HepG2 (cell line): ENCODE measurements at regions not wholly inside any gene's neighbourhood (a gene's known extent, or its start where the extent isn't known, plus 50 kb on each side); places are given as distances from the start of the nearest gene placed in this dataset.

ENCODE experiments used
- MAFG ChIP-seq: sonication (generic); formaldehyde crosslinking; IDR thresholded peaks from 2 replicates; pipeline ENCODE4 v1.5.1; 2020; ENCODE audit warnings: mild to moderate bottlenecking, missing genetic modification reagents
- MIER3 ChIP-seq: IDR thresholded peaks from 2 replicates; pipeline ENCODE4 v1.6.1; 2016; ENCODE audit warnings: missing compliant biosample characterization, borderline replicate concordance
- NR2F2 ChIP-seq: IDR thresholded peaks from 2 replicates; pipeline ENCODE4 v1.6.1; 2012; ENCODE audit warnings: low read depth, inconsistent platforms, borderline replicate concordance
- SETDB1 ChIP-seq: sonication (generic); formaldehyde crosslinking; IDR thresholded peaks from 2 replicates; pipeline ENCODE4 v1.5.1; 2020; ENCODE audit warnings: missing genetic modification reagents, mild to moderate bottlenecking, borderline replicate concordance
- ZFP90 ChIP-seq: sonication (generic); formaldehyde crosslinking; IDR thresholded peaks from 2 replicates; pipeline ENCODE4 v1.8.0; 2022; ENCODE audit warnings: missing genetic modification reagents, mild to moderate bottlenecking, inconsistent platforms, borderline replicate concordance
- TF ChIP-seq, protein P1 (sequence below): sonication (generic); formaldehyde crosslinking; IDR thresholded peaks from 2 replicates; pipeline ENCODE4 v1.4.0; 2020; ENCODE audit warnings: mild to moderate bottlenecking, missing genetic modification reagents
- TF ChIP-seq, protein P2 (sequence below): sonication (generic); formaldehyde crosslinking; conservative IDR thresholded peaks from 2 replicates; pipeline ENCODE4 v1.5.0; 2020; ENCODE audit warnings: missing genetic modification reagents
- TF ChIP-seq, protein P3 (sequence below): sonication (generic); formaldehyde crosslinking; IDR thresholded peaks from 2 replicates; pipeline ENCODE4; 2020; ENCODE audit warnings: missing genetic modification reagents, mild to moderate bottlenecking, borderline replicate concordance
- TF ChIP-seq, protein P4 (sequence below): sonication (generic); formaldehyde crosslinking; IDR thresholded peaks from 2 replicates; pipeline ENCODE4 v1.4.0; 2020; ENCODE audit warnings: missing genetic modification reagents, borderline replicate concordance

DNA sequence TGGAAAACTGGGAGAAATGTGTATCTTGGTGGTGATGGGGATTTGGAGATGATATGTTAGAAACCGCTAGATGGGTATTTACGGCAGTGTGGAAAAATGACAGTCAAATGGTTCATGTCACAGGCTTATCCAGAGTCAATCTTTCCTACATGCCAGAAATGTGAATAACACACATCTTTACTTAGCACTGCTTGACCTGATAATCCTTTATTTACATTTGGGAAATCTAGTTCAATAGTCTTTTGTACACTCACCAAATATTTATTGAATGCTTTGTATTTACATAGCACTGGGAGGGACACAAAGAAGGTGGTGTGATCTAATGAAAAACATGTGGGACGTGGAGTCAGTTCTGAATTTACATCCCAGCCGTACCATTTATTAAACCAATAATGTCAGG, 208.2 kb downstream of the DIO2 start (continued):
- TF ChIP-seq, protein P1, sequence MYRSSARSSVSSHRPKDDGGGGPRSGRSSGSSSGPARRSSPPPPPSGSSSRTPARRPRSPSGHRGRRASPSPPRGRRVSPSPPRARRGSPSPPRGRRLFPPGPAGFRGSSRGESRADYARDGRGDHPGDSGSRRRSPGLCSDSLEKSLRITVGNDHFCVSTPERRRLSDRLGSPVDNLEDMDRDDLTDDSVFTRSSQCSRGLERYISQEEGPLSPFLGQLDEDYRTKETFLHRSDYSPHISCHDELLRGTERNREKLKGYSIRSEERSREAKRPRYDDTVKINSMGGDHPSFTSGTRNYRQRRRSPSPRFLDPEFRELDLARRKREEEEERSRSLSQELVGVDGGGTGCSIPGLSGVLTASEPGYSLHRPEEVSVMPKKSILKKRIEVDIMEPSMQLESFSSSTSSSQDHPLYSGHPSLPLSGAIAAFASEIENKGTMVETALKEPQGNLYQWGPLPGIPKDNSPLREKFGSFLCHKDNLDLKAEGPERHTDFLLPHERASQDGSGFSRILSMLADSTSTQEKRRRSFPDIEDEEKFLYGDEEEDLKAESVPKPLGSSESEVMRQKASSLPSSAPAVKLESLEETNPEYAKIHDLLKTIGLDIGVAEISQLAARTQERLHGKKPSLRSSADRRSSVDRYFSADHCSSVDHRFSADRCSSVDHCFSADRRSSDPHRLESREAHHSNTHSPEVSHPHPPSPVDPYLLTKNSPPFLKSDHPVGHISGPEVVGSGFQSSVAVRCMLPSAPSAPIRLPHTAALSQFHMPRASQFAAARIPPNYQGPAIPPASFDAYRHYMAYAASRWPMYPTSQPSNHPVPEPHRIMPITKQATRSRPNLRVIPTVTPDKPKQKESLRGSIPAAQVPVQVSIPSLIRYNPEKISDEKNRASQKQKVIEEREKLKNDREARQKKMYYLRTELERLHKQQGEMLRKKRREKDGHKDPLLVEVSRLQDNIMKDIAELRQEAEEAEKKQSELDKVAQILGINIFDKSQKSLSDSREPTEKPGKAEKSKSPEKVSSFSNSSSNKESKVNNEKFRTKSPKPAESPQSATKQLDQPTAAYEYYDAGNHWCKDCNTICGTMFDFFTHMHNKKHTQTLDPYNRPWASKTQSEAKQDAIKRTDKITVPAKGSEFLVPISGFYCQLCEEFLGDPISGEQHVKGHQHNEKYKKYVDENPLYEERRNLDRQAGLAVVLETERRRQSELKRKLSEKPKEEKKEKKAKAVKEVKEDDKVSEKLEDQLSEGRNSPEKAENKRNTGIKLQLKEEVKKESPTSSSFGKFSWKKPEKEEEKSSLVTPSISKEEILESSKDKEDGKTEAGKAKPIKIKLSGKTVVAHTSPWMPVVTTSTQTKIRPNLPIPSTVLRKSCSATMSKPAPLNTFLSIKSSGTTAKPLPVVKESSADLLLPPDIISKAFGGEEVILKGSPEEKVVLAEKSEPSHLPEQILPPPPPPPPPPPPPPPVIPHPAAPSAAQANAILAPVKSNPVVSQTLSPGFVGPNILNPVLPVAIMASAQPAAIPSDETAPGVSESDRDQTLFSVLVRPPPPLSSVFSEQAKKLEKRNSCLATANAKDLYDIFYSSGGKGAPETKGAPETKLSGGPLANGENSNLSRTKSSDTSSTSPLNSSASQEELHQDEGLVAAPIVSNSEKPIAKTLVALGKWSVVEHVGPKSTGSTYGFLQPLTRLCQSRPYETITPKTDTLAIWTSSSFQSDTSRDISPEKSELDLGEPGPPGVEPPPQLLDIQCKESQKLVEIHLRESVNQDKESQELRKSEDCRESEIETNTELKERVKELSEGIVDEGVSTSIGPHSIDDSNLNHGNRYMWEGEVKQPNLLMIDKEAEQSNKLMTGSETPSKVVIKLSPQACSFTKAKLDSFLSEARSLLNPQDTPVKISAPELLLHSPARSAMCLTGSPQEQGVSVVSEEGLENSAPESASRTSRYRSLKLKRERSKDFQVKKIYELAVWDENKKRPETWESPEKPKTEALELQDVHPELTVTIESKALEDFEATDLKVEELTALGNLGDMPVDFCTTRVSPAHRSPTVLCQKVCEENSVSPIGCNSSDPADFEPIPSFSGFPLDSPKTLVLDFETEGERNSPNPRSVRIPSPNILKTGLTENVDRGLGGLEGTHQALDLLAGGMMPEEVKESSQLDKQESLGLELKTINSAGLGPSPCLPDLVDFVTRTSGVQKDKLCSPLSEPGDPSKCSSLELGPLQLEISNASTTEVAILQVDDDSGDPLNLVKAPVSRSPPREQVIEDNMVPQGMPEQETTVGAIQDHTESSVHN: no peak
- TF ChIP-seq, protein P2, sequence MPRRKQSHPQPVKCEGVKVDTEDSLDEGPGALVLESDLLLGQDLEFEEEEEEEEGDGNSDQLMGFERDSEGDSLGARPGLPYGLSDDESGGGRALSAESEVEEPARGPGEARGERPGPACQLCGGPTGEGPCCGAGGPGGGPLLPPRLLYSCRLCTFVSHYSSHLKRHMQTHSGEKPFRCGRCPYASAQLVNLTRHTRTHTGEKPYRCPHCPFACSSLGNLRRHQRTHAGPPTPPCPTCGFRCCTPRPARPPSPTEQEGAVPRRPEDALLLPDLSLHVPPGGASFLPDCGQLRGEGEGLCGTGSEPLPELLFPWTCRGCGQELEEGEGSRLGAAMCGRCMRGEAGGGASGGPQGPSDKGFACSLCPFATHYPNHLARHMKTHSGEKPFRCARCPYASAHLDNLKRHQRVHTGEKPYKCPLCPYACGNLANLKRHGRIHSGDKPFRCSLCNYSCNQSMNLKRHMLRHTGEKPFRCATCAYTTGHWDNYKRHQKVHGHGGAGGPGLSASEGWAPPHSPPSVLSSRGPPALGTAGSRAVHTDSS (CRISPR knock-in tag): no peak
- peak; percentile 61; the same call in 1 of the 2 replicates for TF ChIP-seq MIER3 (CRISPR knock-in tag)
- no peak for TF ChIP-seq MAFG (CRISPR knock-in tag)
- TF ChIP-seq, protein P3, sequence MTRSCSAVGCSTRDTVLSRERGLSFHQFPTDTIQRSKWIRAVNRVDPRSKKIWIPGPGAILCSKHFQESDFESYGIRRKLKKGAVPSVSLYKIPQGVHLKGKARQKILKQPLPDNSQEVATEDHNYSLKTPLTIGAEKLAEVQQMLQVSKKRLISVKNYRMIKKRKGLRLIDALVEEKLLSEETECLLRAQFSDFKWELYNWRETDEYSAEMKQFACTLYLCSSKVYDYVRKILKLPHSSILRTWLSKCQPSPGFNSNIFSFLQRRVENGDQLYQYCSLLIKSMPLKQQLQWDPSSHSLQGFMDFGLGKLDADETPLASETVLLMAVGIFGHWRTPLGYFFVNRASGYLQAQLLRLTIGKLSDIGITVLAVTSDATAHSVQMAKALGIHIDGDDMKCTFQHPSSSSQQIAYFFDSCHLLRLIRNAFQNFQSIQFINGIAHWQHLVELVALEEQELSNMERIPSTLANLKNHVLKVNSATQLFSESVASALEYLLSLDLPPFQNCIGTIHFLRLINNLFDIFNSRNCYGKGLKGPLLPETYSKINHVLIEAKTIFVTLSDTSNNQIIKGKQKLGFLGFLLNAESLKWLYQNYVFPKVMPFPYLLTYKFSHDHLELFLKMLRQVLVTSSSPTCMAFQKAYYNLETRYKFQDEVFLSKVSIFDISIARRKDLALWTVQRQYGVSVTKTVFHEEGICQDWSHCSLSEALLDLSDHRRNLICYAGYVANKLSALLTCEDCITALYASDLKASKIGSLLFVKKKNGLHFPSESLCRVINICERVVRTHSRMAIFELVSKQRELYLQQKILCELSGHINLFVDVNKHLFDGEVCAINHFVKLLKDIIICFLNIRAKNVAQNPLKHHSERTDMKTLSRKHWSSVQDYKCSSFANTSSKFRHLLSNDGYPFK (CRISPR knock-in tag): no peak
- no peak for TF ChIP-seq ZFP90 (CRISPR knock-in tag)
- TF ChIP-seq SETDB1: no peak
- TF ChIP-seq, protein P4, sequence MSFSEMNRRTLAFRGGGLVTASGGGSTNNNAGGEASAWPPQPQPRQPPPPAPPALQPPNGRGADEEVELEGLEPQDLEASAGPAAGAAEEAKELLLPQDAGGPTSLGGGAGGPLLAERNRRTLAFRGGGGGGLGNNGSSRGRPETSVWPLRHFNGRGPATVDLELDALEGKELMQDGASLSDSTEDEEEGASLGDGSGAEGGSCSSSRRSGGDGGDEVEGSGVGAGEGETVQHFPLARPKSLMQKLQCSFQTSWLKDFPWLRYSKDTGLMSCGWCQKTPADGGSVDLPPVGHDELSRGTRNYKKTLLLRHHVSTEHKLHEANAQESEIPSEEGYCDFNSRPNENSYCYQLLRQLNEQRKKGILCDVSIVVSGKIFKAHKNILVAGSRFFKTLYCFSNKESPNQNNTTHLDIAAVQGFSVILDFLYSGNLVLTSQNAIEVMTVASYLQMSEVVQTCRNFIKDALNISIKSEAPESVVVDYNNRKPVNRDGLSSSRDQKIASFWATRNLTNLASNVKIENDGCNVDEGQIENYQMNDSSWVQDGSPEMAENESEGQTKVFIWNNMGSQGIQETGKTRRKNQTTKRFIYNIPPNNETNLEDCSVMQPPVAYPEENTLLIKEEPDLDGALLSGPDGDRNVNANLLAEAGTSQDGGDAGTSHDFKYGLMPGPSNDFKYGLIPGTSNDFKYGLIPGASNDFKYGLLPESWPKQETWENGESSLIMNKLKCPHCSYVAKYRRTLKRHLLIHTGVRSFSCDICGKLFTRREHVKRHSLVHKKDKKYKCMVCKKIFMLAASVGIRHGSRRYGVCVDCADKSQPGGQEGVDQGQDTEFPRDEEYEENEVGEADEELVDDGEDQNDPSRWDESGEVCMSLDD: no peak
- peak; percentile 83 for TF ChIP-seq NR2F2
